Mesenchymal stem cell (in vitro differentiated cells and primary cell): ENCODE measurements at regions not wholly inside any gene's neighbourhood (a gene's known extent, or its start where the extent isn't known, plus 50 kb on each side); places are given as distances from the start of the nearest gene placed in this dataset.

Experiments
- DNase-seq: peaks from one replicate; pipeline ENCODE4 v3.0.0-alpha.2; 2013
- H2AFZ ChIP-seq: one replicate; pipeline ENCODE4 v1.6.1; 2013; ENCODE audit warnings: low read depth, mild to moderate bottlenecking, control low read depth, inconsistent platforms, low read length, moderate library complexity
- H2AK5ac ChIP-seq: 2 replicates; pipeline ENCODE4 v1.6.1; 2013; ENCODE audit warnings: low read length, moderate library complexity, mild to moderate bottlenecking, inconsistent platforms; ENCODE audit not compliant: severe bottlenecking
- H2BK120ac ChIP-seq: one replicate; pipeline ENCODE4 v1.6.1; 2013; ENCODE audit warnings: low read depth, mild to moderate bottlenecking, inconsistent platforms, low read length, moderate library complexity
- H2BK12ac ChIP-seq, 2 experiments: one replicate each; pipeline ENCODE4 v1.6.1; 2013; ENCODE audit warnings: inconsistent platforms in 2 of 2, low read length in 2 of 2, mild to moderate bottlenecking in 2 of 2, moderate library complexity in 2 of 2, control low read depth in 1 of 2
- H2BK15ac ChIP-seq: one replicate; pipeline ENCODE4 v1.6.1; 2013; ENCODE audit warnings: mild to moderate bottlenecking, low read depth, inconsistent platforms; ENCODE audit not compliant: poor library complexity, severe bottlenecking
- H2BK5ac ChIP-seq: 2 replicates; pipeline ENCODE4 v1.6.1; 2013; ENCODE audit warnings: low read depth, mild to moderate bottlenecking, low read length, control low read depth, inconsistent platforms; ENCODE audit not compliant: poor library complexity, severe bottlenecking
- H3K14ac ChIP-seq, 2 experiments: one replicate each; pipeline ENCODE4 v1.6.1; 2013; ENCODE audit warnings: inconsistent platforms in 2 of 2, low read length in 2 of 2, control low read depth in 1 of 2, mild to moderate bottlenecking in 1 of 2, moderate library complexity in 1 of 2
- H3K18ac ChIP-seq, 2 experiments: one replicate each; pipeline ENCODE4 v1.6.1; 2013; ENCODE audit warnings: inconsistent platforms in 2 of 2, low read length in 2 of 2, control low read depth in 1 of 2, low read depth in 1 of 2, mild to moderate bottlenecking in 1 of 2
- H3K23ac ChIP-seq, 2 experiments: one replicate each; pipeline ENCODE4 v1.6.1; 2013; ENCODE audit warnings: inconsistent platforms in 2 of 2, low read length in 2 of 2, mild to moderate bottlenecking in 2 of 2, moderate library complexity in 2 of 2, control low read depth in 1 of 2
- H3K27ac ChIP-seq: 2 replicates; pipeline ENCODE4 v1.5.1; 2013; ENCODE audit warnings: mild to moderate bottlenecking, moderate library complexity, low read length, control low read depth, inconsistent platforms; ENCODE audit not compliant: poor library complexity, severe bottlenecking
- H3K27me3 ChIP-seq, 2 experiments: 2 replicates each; pipeline versions ENCODE4 v1.6.1 to v1.7.0; 2013; ENCODE audit warnings: low read length in 2 of 2, mild to moderate bottlenecking in 2 of 2, moderate library complexity in 2 of 2, control low read depth in 1 of 2, inconsistent platforms in 1 of 2; ENCODE audit not compliant: control insufficient read depth in 1 of 2, insufficient read depth in 1 of 2
- H3K36me3 ChIP-seq, 2 experiments: 2 replicates each; pipeline versions ENCODE4 v1.6.1 to v1.7.0; 2013; ENCODE audit warnings: low read length in 2 of 2, control low read depth in 1 of 2, inconsistent platforms in 1 of 2, low read depth in 1 of 2, mild to moderate bottlenecking in 1 of 2; ENCODE audit not compliant: insufficient read depth in 2 of 2, control insufficient read depth in 1 of 2
- H3K4ac ChIP-seq, 2 experiments: one replicate each; pipeline ENCODE4 v1.6.1; 2013; ENCODE audit warnings: inconsistent platforms in 2 of 2, low read length in 2 of 2, mild to moderate bottlenecking in 2 of 2, moderate library complexity in 2 of 2, control low read depth in 1 of 2, low read depth in 1 of 2
- H3K4me1 ChIP-seq: 2 replicates; pipeline ENCODE4 v1.6.1; 2013; ENCODE audit warnings: low read depth, low read length, control low read depth; ENCODE audit not compliant: control insufficient read depth, insufficient read depth
- H3K4me2 ChIP-seq: 2 replicates; pipeline ENCODE4 v1.6.1; 2013; ENCODE audit warnings: low read length, mild to moderate bottlenecking, inconsistent platforms; ENCODE audit not compliant: poor library complexity, severe bottlenecking
- H3K4me3 ChIP-seq, 2 experiments: 2 replicates each; pipeline versions ENCODE4 v1.5.1 to v1.7.0; 2013; ENCODE audit warnings: low read length in 2 of 2, mild to moderate bottlenecking in 2 of 2, control low read depth in 1 of 2, low read depth in 1 of 2; ENCODE audit not compliant: insufficient read depth in 1 of 2
- H3K79me1 ChIP-seq: replicated peaks from 2 replicates; pipeline ENCODE4 v1.6.1; 2013; ENCODE audit warnings: mild to moderate bottlenecking, control low read depth, low read length, inconsistent platforms; ENCODE audit not compliant: poor library complexity, severe bottlenecking
- H3K9ac ChIP-seq: 2 replicates; pipeline ENCODE4 v1.7.0; 2013; ENCODE audit warnings: mild to moderate bottlenecking, low read length, moderate library complexity
- H3K9me3 ChIP-seq: 2 replicates; pipeline ENCODE4 v1.7.0; 2013; ENCODE audit warnings: mild to moderate bottlenecking, low read length; ENCODE audit not compliant: control insufficient read depth
- H4K8ac ChIP-seq: one replicate; pipeline ENCODE4 v1.6.1; 2013; ENCODE audit warnings: inconsistent platforms, mild to moderate bottlenecking, low read length, moderate library complexity
- H4K91ac ChIP-seq: one replicate; pipeline ENCODE4 v1.6.1; 2013; ENCODE audit warnings: mild to moderate bottlenecking, low read length, inconsistent platforms
- whole genome bisulfite sequencing: methylation state at CpG from one replicate; pipeline ENCODE4 v1.1.7; 2013; ENCODE audit warnings: mixed read lengths; 5-methylcytosine and 5-hydroxymethylcytosine counted together

GRCh38 chr11:119808407-119809185 lies 79.6 kb upstream of the NECTIN1 start:
- Histone ChIP-seq H2BK120ac (no peak overlapping the region), H3K18ac (no peak overlapping the region)

GRCh38 chr11:119807841-119808240 lies 78.8 kb upstream of the NECTIN1 start:
- 82% methylated on average over 3 of the region's 3 CpGs for WGBS
- H3K9me3 ChIP-seq: no peaks in the 10 kb centered on the region
- no peak overlapping the region for H2AK5ac ChIP-seq
- H2BK15ac ChIP-seq: no peak overlapping the region
- no peak overlapping the region for H2BK5ac ChIP-seq
- no peaks in the 10 kb centered on the region for H3K36me3 ChIP-seq
- H2AFZ ChIP-seq: no peak overlapping the region
- no peak overlapping the region for H3K4me2 ChIP-seq
- no peak overlapping the region for H4K8ac ChIP-seq
- H2BK12ac ChIP-seq: no peak overlapping the region
- no peak overlapping the region for H4K91ac ChIP-seq
- no peak overlapping the region for H3K18ac ChIP-seq
- no peak overlapping the region for H3K14ac ChIP-seq
- no peak overlapping the region for H3K23ac ChIP-seq
- peaks cover 31 to 94% of the 10 kb centered on the region in 2 experiments for H3K27me3 ChIP-seq
- H3K79me1 ChIP-seq: no peaks in the 10 kb centered on the region
- no peak overlapping the region for H3K27ac ChIP-seq
- no peak overlapping the region for H2BK120ac ChIP-seq
- DNase-seq: no peak
- no peak overlapping the region for H3K4me3 ChIP-seq
- no peak overlapping the region for H3K9ac ChIP-seq
- H3K4ac ChIP-seq: no peak overlapping the region
- H3K4me1 ChIP-seq: peaks cover 3% of the 10 kb centered on the region

More at GRCh38 chr11:119808407-119809185, 79.6 kb upstream of the NECTIN1 start:
- WGBS: 71% methylated on average over 12 of the region's 12 CpGs
- Histone ChIP-seq H4K8ac (no peak overlapping the region), H3K9me3 (no peaks in the 10 kb centered on the region), H2AK5ac (no peak overlapping the region), H3K4me1 (peaks cover 3% of the 10 kb centered on the region), H3K36me3 (no peaks in the 10 kb centered on the region), H3K4ac (no peak overlapping the region), H3K14ac (peak overlapping the region in 1 of 2 experiments; percentile 4), H3K27ac (no peak overlapping the region), H4K91ac (no peak overlapping the region), H2AFZ (no peak overlapping the region), H3K23ac (no peak overlapping the region), H2BK15ac (no peak overlapping the region), H3K4me3 (no peak overlapping the region), H3K79me1 (no peaks in the 10 kb centered on the region), H3K9ac (no peak overlapping the region), H3K4me2 (no peak overlapping the region), H2BK5ac (no peak overlapping the region), H2BK12ac (no peak overlapping the region), H3K27me3 (peaks cover 31 to 91% of the 10 kb centered on the region in 2 experiments)
- no peak for DNase-seq

GRCh38 chr11:119807402-119807801 lies 78.4 kb upstream of the NECTIN1 start:
- no peak overlapping the region for H3K4me3 ChIP-seq
- no peak overlapping the region for H2BK15ac ChIP-seq
- H4K91ac ChIP-seq: no peak overlapping the region
- WGBS: 86% methylated on average over 5 of the region's 5 CpGs
- H2BK120ac ChIP-seq: no peak overlapping the region
- no peak overlapping the region for H2AFZ ChIP-seq
- no peaks in the 10 kb centered on the region for H3K9me3 ChIP-seq
- DNase-seq: no peak
- H3K23ac ChIP-seq: no peak overlapping the region
- peaks cover 31 to 94% of the 10 kb centered on the region in 2 experiments for H3K27me3 ChIP-seq
- H2AK5ac ChIP-seq: no peak overlapping the region
- peaks cover 3% of the 10 kb centered on the region for H3K4me1 ChIP-seq
- H3K9ac ChIP-seq: no peak overlapping the region
- no peak overlapping the region for H2BK12ac ChIP-seq
- no peak overlapping the region for H3K27ac ChIP-seq
- H4K8ac ChIP-seq: no peak overlapping the region
- no peak overlapping the region for H3K14ac ChIP-seq
- H3K79me1 ChIP-seq: no peaks in the 10 kb centered on the region
- no peaks in the 10 kb centered on the region for H3K36me3 ChIP-seq
- H3K4me2 ChIP-seq: no peak overlapping the region
- no peak overlapping the region for H3K4ac ChIP-seq
- H3K18ac ChIP-seq: no peak overlapping the region
- H2BK5ac ChIP-seq: no peak overlapping the region

- no peak overlapping the region for H2BK5ac ChIP-seq
- no peaks in the 10 kb centered on the region for H3K9me3 ChIP-seq
- 80% methylated on average over 8 of the region's 8 CpGs for WGBS
- H3K79me1 ChIP-seq: no peaks in the 10 kb centered on the region
- H2BK15ac ChIP-seq: no peak overlapping the region
- H3K36me3 ChIP-seq: no peaks in the 10 kb centered on the region
- H3K27ac ChIP-seq: no peak overlapping the region
- no peak overlapping the region for H2BK12ac ChIP-seq
- no peak overlapping the region for H2AK5ac ChIP-seq
- H3K27me3 ChIP-seq: peaks cover 35 to 93% of the 10 kb centered on the region in 2 experiments
- H2BK120ac ChIP-seq: no peak overlapping the region
- no peak overlapping the region for H4K8ac ChIP-seq
- H3K4me2 ChIP-seq: no peak overlapping the region
- no peak overlapping the region for H3K4me3 ChIP-seq
- H3K4ac ChIP-seq: no peak overlapping the region
- no peak overlapping the region for H4K91ac ChIP-seq
- no peak for DNase-seq
- H3K18ac ChIP-seq: no peak overlapping the region
- no peak overlapping the region for H2AFZ ChIP-seq
- no peak overlapping the region for H3K23ac ChIP-seq
- H3K14ac ChIP-seq: no peak overlapping the region
- H3K4me1 ChIP-seq: peaks cover 3% of the 10 kb centered on the region
- H3K9ac ChIP-seq: no peak overlapping the region
Observed at GRCh38 chr11:119806064-119806915, 77.3 kb upstream of the NECTIN1 start.
